ENCODE measurements at regions not wholly inside any gene's neighbourhood (a gene's known extent, or its start where the extent isn't known, plus 50 kb on each side); places are given as distances from the start of the nearest gene placed in this dataset.

- TF ChIP-seq, protein P1, sequence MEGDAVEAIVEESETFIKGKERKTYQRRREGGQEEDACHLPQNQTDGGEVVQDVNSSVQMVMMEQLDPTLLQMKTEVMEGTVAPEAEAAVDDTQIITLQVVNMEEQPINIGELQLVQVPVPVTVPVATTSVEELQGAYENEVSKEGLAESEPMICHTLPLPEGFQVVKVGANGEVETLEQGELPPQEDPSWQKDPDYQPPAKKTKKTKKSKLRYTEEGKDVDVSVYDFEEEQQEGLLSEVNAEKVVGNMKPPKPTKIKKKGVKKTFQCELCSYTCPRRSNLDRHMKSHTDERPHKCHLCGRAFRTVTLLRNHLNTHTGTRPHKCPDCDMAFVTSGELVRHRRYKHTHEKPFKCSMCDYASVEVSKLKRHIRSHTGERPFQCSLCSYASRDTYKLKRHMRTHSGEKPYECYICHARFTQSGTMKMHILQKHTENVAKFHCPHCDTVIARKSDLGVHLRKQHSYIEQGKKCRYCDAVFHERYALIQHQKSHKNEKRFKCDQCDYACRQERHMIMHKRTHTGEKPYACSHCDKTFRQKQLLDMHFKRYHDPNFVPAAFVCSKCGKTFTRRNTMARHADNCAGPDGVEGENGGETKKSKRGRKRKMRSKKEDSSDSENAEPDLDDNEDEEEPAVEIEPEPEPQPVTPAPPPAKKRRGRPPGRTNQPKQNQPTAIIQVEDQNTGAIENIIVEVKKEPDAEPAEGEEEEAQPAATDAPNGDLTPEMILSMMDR (IDR thresholded peaks at IDR 0.05) = no peak
- no peak for TF ChIP-seq POLR2A (IDR thresholded peaks at IDR 0.05)
Observed at GRCh38 chr5:142439207-142439860, 114.5 kb upstream of the SPRY4 start.

All from right lobe of liver (tissue), 4 donors.